ENCODE measurements at regions not wholly inside any gene's neighbourhood (a gene's known extent, or its start where the extent isn't known, plus 50 kb on each side); places are given as distances from the start of the nearest gene placed in this dataset.

DNA sequence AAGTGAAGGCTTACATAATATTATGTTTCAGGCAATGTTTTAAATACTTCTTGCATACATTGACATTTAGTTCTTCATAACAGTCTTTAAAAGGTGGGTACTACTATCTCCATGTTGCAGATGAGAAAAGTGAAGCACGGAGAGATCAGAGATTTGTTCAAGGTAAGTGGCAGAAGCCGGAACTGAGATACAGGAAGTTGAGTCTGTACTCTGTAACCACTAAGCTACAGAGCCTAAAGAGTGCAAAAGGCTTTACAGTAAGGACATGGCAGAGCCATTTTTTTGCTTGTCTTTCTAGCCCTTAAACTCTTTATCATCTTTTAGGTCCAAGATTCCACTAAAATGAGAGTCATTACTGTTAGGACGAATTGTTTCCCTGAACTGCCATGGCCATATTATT is 186.5 kb upstream of the PEX5L start:
- TF ChIP-seq, protein P1, sequence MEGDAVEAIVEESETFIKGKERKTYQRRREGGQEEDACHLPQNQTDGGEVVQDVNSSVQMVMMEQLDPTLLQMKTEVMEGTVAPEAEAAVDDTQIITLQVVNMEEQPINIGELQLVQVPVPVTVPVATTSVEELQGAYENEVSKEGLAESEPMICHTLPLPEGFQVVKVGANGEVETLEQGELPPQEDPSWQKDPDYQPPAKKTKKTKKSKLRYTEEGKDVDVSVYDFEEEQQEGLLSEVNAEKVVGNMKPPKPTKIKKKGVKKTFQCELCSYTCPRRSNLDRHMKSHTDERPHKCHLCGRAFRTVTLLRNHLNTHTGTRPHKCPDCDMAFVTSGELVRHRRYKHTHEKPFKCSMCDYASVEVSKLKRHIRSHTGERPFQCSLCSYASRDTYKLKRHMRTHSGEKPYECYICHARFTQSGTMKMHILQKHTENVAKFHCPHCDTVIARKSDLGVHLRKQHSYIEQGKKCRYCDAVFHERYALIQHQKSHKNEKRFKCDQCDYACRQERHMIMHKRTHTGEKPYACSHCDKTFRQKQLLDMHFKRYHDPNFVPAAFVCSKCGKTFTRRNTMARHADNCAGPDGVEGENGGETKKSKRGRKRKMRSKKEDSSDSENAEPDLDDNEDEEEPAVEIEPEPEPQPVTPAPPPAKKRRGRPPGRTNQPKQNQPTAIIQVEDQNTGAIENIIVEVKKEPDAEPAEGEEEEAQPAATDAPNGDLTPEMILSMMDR (IDR thresholded peaks at IDR 0.05) = no peak
- no peak for TF ChIP-seq EZH2 (IDR thresholded peaks at IDR 0.05; ENCODE audit: borderline replicate concordance, insufficient read depth, low read depth, low read length, poor library complexity, severe bottlenecking)
